A549 (cell line): ENCODE measurements at regions not wholly inside any gene's neighbourhood (a gene's known extent, or its start where the extent isn't known, plus 50 kb on each side); places are given as distances from the start of the nearest gene placed in this dataset.

Experiments used
- CTCF ChIP-seq: fragments of >200 bp; sonication (Bioruptor Twin); formaldehyde crosslinking; IDR thresholded peaks from 3 replicates; pipeline ENCODE4 v1.5.1; 2016
- FOSB ChIP-seq: fragments of 250-450 bp; sonication (Bioruptor Pico); IDR thresholded peaks from 2 replicates; pipeline ENCODE4 v1.5.0; 2020; ENCODE audit warnings: mild to moderate bottlenecking, moderate library complexity
- JUN ChIP-seq, 2 experiments: fragments of >200 bp; sonication (Bioruptor Twin); formaldehyde crosslinking; IDR thresholded peaks; 2 replicates in 1 of 2; 3 replicates in 1 of 2; pipeline ENCODE4 v1.6.1; 2016 to 2017
- RCOR1 ChIP-seq: fragments of 150-350 bp; IDR thresholded peaks from 2 replicates; pipeline ENCODE4 v1.6.1; 2014; ENCODE audit warnings: antibody characterized with exemption, low read length, low read depth
- SMC3 ChIP-seq: fragments of >200 bp; sonication (Bioruptor Twin); formaldehyde crosslinking; IDR thresholded peaks from 3 replicates; pipeline ENCODE4 v1.6.1; 2018; ENCODE audit warnings: inconsistent platforms
- SREBF2 ChIP-seq: fragments of 450-650 bp; IDR thresholded peaks from 2 replicates; pipeline ENCODE4 v1.6.1; 2014; ENCODE audit warnings: mild to moderate bottlenecking, moderate library complexity

GRCh38 chr10:65528986-65529385 is 1396.8 kb upstream of the LRRTM3 start:
- TF ChIP-seq CTCF (no peak), RCOR1 (no peak), JUN (IDR thresholded peaks at IDR 0.05) (no peak), FOSB (no peak), SREBF2 (no peak), SMC3 (no peak)
